Activated CD4-positive, alpha-beta memory T cell treated with anti-CD3 and anti-CD28 coated beads, Interleukin-2, amount 10 ng/mL, durations not matched to agents 7 days and 5 days (primary cell): ENCODE measurements at regions not wholly inside any gene's neighbourhood (a gene's known extent, or its start where the extent isn't known, plus 50 kb on each side); places are given as distances from the start of the nearest gene placed in this dataset.

Experiments used
- CTCF ChIA-PET: fragments of 350-600 bp; sonication (Branson Sonifier 250); formaldehyde crosslinking; loops from one replicate; lab custom pipeline; 2021; ENCODE audit warnings: antibody characterized with exemption, inconsistent platforms; lab: Charles Lee
- POLR2A ChIA-PET: fragments of 350-600 bp; sonication (Branson Sonifier 250); formaldehyde crosslinking; loops from one replicate; lab custom pipeline; 2021; ENCODE audit warnings: antibody characterized with exemption; lab: Charles Lee
- DNase-seq: peaks from one replicate; pipeline ENCODE4 v3.0.0-alpha.2; 2020
- H3K27ac Mint-ChIP-seq: one replicate; pipeline ENCODE4 v1.8.0; 2021; ENCODE audit warnings: mild to moderate bottlenecking, mixed read lengths
- H3K27me3 Mint-ChIP-seq: one replicate; pipeline ENCODE4 v1.8.0; 2021; ENCODE audit warnings: mixed read lengths
- H3K36me3 Mint-ChIP-seq: one replicate; pipeline ENCODE4 v1.8.0; 2021; ENCODE audit warnings: low read depth, mixed read lengths
- H3K4me1 Mint-ChIP-seq: one replicate; pipeline ENCODE4 v1.8.0; 2021; ENCODE audit warnings: mixed read lengths
- H3K4me3 Mint-ChIP-seq: one replicate; pipeline ENCODE4 v1.8.0; 2021; ENCODE audit warnings: mild to moderate bottlenecking, mixed read lengths
- H3K9me3 Mint-ChIP-seq: one replicate; pipeline ENCODE4 v1.8.0; 2021; ENCODE audit warnings: mixed read lengths

GRCh38 chr5:5979761-5980537 is 398.4 kb downstream of the MED10 start:
- H3K27me3 Mint-ChIP-seq, result no peaks in the 10 kb centered on the region
- H3K36me3 Mint-ChIP-seq, result no peaks in the 10 kb centered on the region
- no peak overlapping the region for H3K4me3 Mint-ChIP-seq
- H3K4me1 Mint-ChIP-seq, result no peaks in the 10 kb centered on the region
- ChIA-PET CTCF (no interaction called here), POLR2A (no interaction called here)
- H3K9me3 Mint-ChIP-seq, result no peaks in the 10 kb centered on the region
- no peak for DNase-seq
- H3K27ac Mint-ChIP-seq, result no peak overlapping the region

DNA sequence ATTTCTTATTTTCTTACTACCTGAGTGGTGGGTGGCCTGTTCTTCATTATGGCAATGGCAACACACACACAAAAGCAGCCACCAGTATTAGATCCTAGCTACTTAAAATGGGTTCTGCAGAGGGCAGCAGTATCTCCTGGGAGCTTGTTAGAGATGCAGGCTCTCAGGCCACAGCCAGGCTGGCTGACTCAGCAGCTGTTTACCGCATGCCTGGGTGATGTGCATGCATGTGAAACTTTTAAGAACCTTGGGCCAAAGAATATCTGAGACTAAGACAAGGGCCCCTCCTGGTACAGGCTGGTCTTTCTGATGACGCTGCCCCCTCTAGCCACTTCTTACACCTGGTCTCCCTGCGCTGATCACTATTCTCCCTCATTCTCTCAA is 399.0 kb downstream of the MED10 start:
- DNase-seq, result no peak
- POLR2A ChIA-PET, result no interaction called here
- CTCF ChIA-PET, result no interaction called here
- Mint-ChIP-seq H3K36me3 (no peaks in the 10 kb centered on the region), H3K4me3 (no peak overlapping the region), H3K27me3 (no peaks in the 10 kb centered on the region), H3K4me1 (no peaks in the 10 kb centered on the region), H3K9me3 (no peaks in the 10 kb centered on the region), H3K27ac (no peak overlapping the region)

GRCh38 chr5:5978501-5979376 is 399.6 kb downstream of the MED10 start:
- no peak overlapping the region for H3K27ac Mint-ChIP-seq
- no peak for DNase-seq
- no peaks in the 10 kb centered on the region for H3K36me3 Mint-ChIP-seq
- CTCF ChIA-PET, result no interaction called here
- H3K27me3 Mint-ChIP-seq, result no peaks in the 10 kb centered on the region
- H3K4me3 Mint-ChIP-seq, result no peak overlapping the region
- no peaks in the 10 kb centered on the region for H3K4me1 Mint-ChIP-seq
- POLR2A ChIA-PET, result no interaction called here
- no peaks in the 10 kb centered on the region for H3K9me3 Mint-ChIP-seq

DNA sequence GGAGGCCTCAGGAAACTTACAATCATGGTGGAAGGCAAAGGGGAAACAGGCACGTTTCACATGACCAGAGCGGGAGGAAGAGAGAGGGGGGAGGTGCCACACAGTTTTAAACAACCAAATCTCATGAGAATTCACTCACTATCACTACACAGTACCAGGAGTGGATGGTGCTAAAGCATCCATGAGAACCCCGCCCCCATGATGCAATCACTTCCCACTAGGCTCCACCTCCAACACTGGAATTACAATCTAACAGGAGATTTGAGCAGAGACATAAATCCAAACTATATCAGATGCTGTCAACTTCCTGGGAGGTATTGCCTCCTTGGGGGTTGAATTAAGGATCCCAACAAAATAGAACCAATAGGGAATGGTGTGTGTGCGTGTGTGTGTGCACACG is 407.1 kb downstream of the MED10 start:
- no peaks in the 10 kb centered on the region for H3K27me3 Mint-ChIP-seq
- H3K27ac Mint-ChIP-seq, result no peak overlapping the region
- ChIA-PET CTCF (no interaction called here), POLR2A (no interaction called here)
- H3K4me1 Mint-ChIP-seq, result no peaks in the 10 kb centered on the region
- H3K9me3 Mint-ChIP-seq, result no peaks in the 10 kb centered on the region
- H3K36me3 Mint-ChIP-seq, result no peaks in the 10 kb centered on the region
- no peak overlapping the region for H3K4me3 Mint-ChIP-seq
- no peak for DNase-seq

GRCh38 chr5:5969942-5970483 is 408.3 kb downstream of the MED10 start:
- H3K9me3 Mint-ChIP-seq, result no peaks in the 10 kb centered on the region
- no peak overlapping the region for H3K27ac Mint-ChIP-seq
- H3K27me3 Mint-ChIP-seq, result no peaks in the 10 kb centered on the region
- H3K36me3 Mint-ChIP-seq, result no peaks in the 10 kb centered on the region
- no peak for DNase-seq
- no peaks in the 10 kb centered on the region for H3K4me1 Mint-ChIP-seq
- POLR2A ChIA-PET, result no interaction called here
- H3K4me3 Mint-ChIP-seq, result no peak overlapping the region
- CTCF ChIA-PET, result no interaction called here

DNA sequence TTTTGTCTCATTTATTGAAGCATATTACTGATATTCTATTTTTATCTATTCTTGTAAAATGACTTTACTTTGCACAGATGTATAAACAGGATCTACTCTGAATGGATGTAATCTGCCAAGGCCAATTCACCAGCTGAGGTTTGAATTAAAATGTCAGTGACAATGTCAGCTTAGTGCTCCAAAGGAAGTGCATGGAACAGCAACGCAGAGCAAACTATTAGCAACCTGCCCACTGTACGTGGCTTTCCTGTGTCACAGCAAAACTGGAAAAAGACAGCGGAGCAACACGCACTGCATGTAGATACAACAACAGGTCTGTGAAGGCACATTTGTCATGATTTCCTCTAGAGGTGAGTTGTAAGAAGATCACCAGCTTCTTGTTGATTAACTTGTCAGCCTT is 409.4 kb downstream of the MED10 start:
- Mint-ChIP-seq H3K27me3 (no peaks in the 10 kb centered on the region), H3K4me3 (no peak overlapping the region), H3K36me3 (no peaks in the 10 kb centered on the region), H3K27ac (no peak overlapping the region), H3K4me1 (no peaks in the 10 kb centered on the region), H3K9me3 (no peaks in the 10 kb centered on the region)
- POLR2A ChIA-PET, result no interaction called here
- no peak for DNase-seq
- CTCF ChIA-PET, result no interaction called here

GRCh38 chr5:5967944-5968343 is 410.4 kb downstream of the MED10 start:
- CTCF ChIA-PET, result no interaction called here
- no peaks in the 10 kb centered on the region for H3K36me3 Mint-ChIP-seq
- H3K27me3 Mint-ChIP-seq, result no peaks in the 10 kb centered on the region
- H3K9me3 Mint-ChIP-seq, result no peaks in the 10 kb centered on the region
- H3K27ac Mint-ChIP-seq, result no peak overlapping the region
- POLR2A ChIA-PET, result no interaction called here
- no peak overlapping the region for H3K4me3 Mint-ChIP-seq
- DNase-seq, result no peak
- no peaks in the 10 kb centered on the region for H3K4me1 Mint-ChIP-seq

- H3K27me3 Mint-ChIP-seq, result no peaks in the 10 kb centered on the region
- CTCF ChIA-PET, result no interaction called here
- DNase-seq, result no peak
- POLR2A ChIA-PET, result no interaction called here
- H3K27ac Mint-ChIP-seq, result no peak overlapping the region
- no peaks in the 10 kb centered on the region for H3K9me3 Mint-ChIP-seq
- H3K4me1 Mint-ChIP-seq, result no peaks in the 10 kb centered on the region
- no peaks in the 10 kb centered on the region for H3K36me3 Mint-ChIP-seq
- no peak overlapping the region for H3K4me3 Mint-ChIP-seq
Measured at GRCh38 chr5:5967373-5967772, 411.0 kb downstream of the MED10 start.

DNA sequence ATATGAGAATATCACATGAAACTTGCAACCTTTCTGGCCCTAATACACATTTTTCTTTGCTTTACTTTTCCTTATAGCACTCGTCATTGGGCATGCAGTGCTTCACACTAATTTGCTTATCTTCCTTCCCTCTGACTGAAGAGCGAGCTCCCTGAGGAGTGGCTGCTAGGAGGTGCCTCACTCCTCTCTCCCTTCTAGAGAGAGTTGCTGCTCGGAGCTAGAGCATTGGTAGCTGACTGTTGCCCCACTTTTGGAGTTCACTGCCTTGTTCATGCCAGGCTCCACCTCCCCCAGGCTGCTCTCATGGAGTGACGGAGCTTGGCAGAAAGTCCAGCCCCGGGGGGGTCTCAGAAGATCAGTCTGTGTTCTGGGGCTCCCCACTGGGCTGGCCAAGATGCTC is 413.2 kb downstream of the MED10 start:
- POLR2A ChIA-PET, result no interaction called here
- Mint-ChIP-seq H3K27ac (no peak overlapping the region), H3K4me1 (no peaks in the 10 kb centered on the region), H3K9me3 (no peaks in the 10 kb centered on the region), H3K36me3 (no peaks in the 10 kb centered on the region), H3K4me3 (no peak overlapping the region), H3K27me3 (no peaks in the 10 kb centered on the region)
- no peak for DNase-seq
- CTCF ChIA-PET, result no interaction called here

- H3K4me3 Mint-ChIP-seq, result no peak overlapping the region
- no peaks in the 10 kb centered on the region for H3K4me1 Mint-ChIP-seq
- CTCF ChIA-PET, result no interaction called here
Measured at GRCh38 chr5:5964347-5964746, 414.0 kb downstream of the MED10 start.

GRCh38 chr5:5957737-5958136 is 420.6 kb downstream of the MED10 start:
- POLR2A ChIA-PET, result no interaction called here
- DNase-seq, result no peak
- Mint-ChIP-seq H3K27ac (no peak overlapping the region), H3K9me3 (no peaks in the 10 kb centered on the region), H3K4me1 (no peaks in the 10 kb centered on the region), H3K36me3 (no peaks in the 10 kb centered on the region), H3K4me3 (no peak overlapping the region), H3K27me3 (no peaks in the 10 kb centered on the region)
- CTCF ChIA-PET, result no interaction called here

More at GRCh38 chr5:5964347-5964746, 414.0 kb downstream of the MED10 start:
- POLR2A ChIA-PET, result no interaction called here
- Mint-ChIP-seq H3K36me3 (no peaks in the 10 kb centered on the region), H3K27ac (no peak overlapping the region), H3K27me3 (no peaks in the 10 kb centered on the region), H3K9me3 (no peaks in the 10 kb centered on the region)
- no peak for DNase-seq

- no peak for DNase-seq
Measured at GRCh38 chr5:5954275-5954598, 424.1 kb downstream of the MED10 start.

GRCh38 chr5:5953584-5954274 is 424.6 kb downstream of the MED10 start:
- ChIA-PET POLR2A (no interaction called here), CTCF (no interaction called here)
- no peaks in the 10 kb centered on the region for H3K9me3 Mint-ChIP-seq
- no peak overlapping the region for H3K27ac Mint-ChIP-seq
- H3K4me1 Mint-ChIP-seq, result no peaks in the 10 kb centered on the region
- no peaks in the 10 kb centered on the region for H3K36me3 Mint-ChIP-seq
- H3K27me3 Mint-ChIP-seq, result no peaks in the 10 kb centered on the region
- H3K4me3 Mint-ChIP-seq, result no peak overlapping the region
- DNase-seq, result no peak

More at GRCh38 chr5:5954275-5954598, 424.1 kb downstream of the MED10 start:
- no peaks in the 10 kb centered on the region for H3K4me1 Mint-ChIP-seq
- no peaks in the 10 kb centered on the region for H3K36me3 Mint-ChIP-seq
- no peaks in the 10 kb centered on the region for H3K9me3 Mint-ChIP-seq
- POLR2A ChIA-PET, result no interaction called here
- no peak overlapping the region for H3K4me3 Mint-ChIP-seq
- H3K27me3 Mint-ChIP-seq, result no peaks in the 10 kb centered on the region
- H3K27ac Mint-ChIP-seq, result no peak overlapping the region
- CTCF ChIA-PET, result no interaction called here
